IMR-90 (cell line): ENCODE measurements at regions not wholly inside any gene's neighbourhood (a gene's known extent, or its start where the extent isn't known, plus 50 kb on each side); places are given as distances from the start of the nearest gene placed in this dataset.
"Not testable (repeated sequence)": the region's sequence is repeated elsewhere in the genome, so short reads cannot be mapped to it uniquely, and the experiment has no call there.

Source experiments
- ATAC-seq: fragments of 200-7000 bp; cut with Tn5 transposase; 2 replicates; pipeline ENCODE4 v1.9.1; 2020; ENCODE audit warnings: low read depth, mild to moderate bottlenecking, moderate library complexity
- BruUV-seq: library from RNA; stranded (reverse); fragments of 400-500 nt; replicated peaks from 2 replicates; lab custom pipeline; 2021; lab: Mats Ljungman, UMichigan
- CTCF ChIA-PET: fragments of 300-600 bp; formaldehyde crosslinking; extraction: SDS; loops from one replicate; lab custom pipeline; 2021; ENCODE audit warnings: antibody characterized with exemption; lab: Yijun Ruan, JAX
- POLR2A ChIA-PET: fragments of 300-600 bp; sonication (Branson Sonifier 250); formaldehyde crosslinking; loops from one replicate; lab custom pipeline; 2022; ENCODE audit warnings: antibody characterized with exemption; ENCODE audit not compliant: unreplicated experiment; lab: Charles Lee
- DNase-seq: peaks from one replicate; pipeline ENCODE4 v3.0.0; 2013
- H2AFZ ChIP-seq: replicated peaks from 2 replicates; pipeline ENCODE3; 2013; ENCODE audit warnings: low read length, mild to moderate bottlenecking; ENCODE audit not compliant: poor library complexity
- H2AK5ac ChIP-seq: 2 replicates; pipeline ENCODE4 v1.6.1; 2013; ENCODE audit warnings: low read depth, low read length, inconsistent platforms
- H2AK9ac ChIP-seq: replicated peaks from 2 replicates; pipeline ENCODE3; 2013; ENCODE audit warnings: mild to moderate bottlenecking, low read depth, low read length, moderate library complexity; ENCODE audit not compliant: poor library complexity
- H2BK120ac ChIP-seq: 2 replicates; pipeline ENCODE4 v1.6.1; 2013; ENCODE audit warnings: low read depth, low read length, inconsistent platforms
- H2BK15ac ChIP-seq: 3 replicates; pipeline ENCODE4 v1.6.1; 2013; ENCODE audit warnings: low read depth, low read length, inconsistent platforms
- H2BK20ac ChIP-seq: 2 replicates; pipeline ENCODE4 v1.6.1; 2013; ENCODE audit warnings: low read depth, mild to moderate bottlenecking, inconsistent platforms, low read length, moderate library complexity
- H2BK5ac ChIP-seq: 2 replicates; pipeline ENCODE4 v1.6.1; 2013; ENCODE audit warnings: mild to moderate bottlenecking, low read depth, low read length, inconsistent platforms; ENCODE audit not compliant: poor library complexity, severe bottlenecking
- H3K14ac ChIP-seq: replicated peaks from 2 replicates; pipeline ENCODE4 v1.6.1; 2013; ENCODE audit warnings: low read depth, low read length, inconsistent platforms
- H3K18ac ChIP-seq: 2 replicates; pipeline ENCODE4 v1.6.1; 2013; ENCODE audit warnings: low read depth, low read length, control low read depth
- H3K23ac ChIP-seq: 2 replicates; pipeline ENCODE4 v1.6.1; 2013; ENCODE audit warnings: low read depth, low read length, inconsistent platforms
- H3K27ac ChIP-seq: 2 replicates; pipeline ENCODE4 v1.5.1; 2013; ENCODE audit warnings: mild to moderate bottlenecking, control low read depth, low read length; ENCODE audit not compliant: insufficient read depth
- H3K27me3 ChIP-seq: 2 replicates; pipeline ENCODE4 v1.6.1; 2013; ENCODE audit warnings: low read length; ENCODE audit not compliant: control insufficient read depth, insufficient read depth
- H3K36me3 ChIP-seq: 2 replicates; pipeline ENCODE4 v1.6.1; 2013; ENCODE audit warnings: low read length, mixed read lengths; ENCODE audit not compliant: control insufficient read depth, insufficient read depth
- H3K4ac ChIP-seq: 2 replicates; pipeline ENCODE4 v1.6.1; 2013; ENCODE audit warnings: low read depth, low read length, inconsistent platforms
- H3K4me1 ChIP-seq: 2 replicates; pipeline ENCODE4 v1.6.1; 2013; ENCODE audit warnings: low read length, mixed read lengths; ENCODE audit not compliant: control insufficient read depth, insufficient read depth
- H3K4me2 ChIP-seq: 2 replicates; pipeline ENCODE4 v1.6.1; 2013; ENCODE audit warnings: low read depth, mild to moderate bottlenecking, control low read depth, low read length, moderate library complexity
- H3K4me3 ChIP-seq: 2 replicates; pipeline ENCODE4 v1.5.1; 2013; ENCODE audit warnings: low read depth, mild to moderate bottlenecking, control low read depth, low read length, moderate library complexity; ENCODE audit not compliant: insufficient read depth
- H3K56ac ChIP-seq: 2 replicates; pipeline ENCODE4 v1.6.1; 2013; ENCODE audit warnings: low read length, inconsistent platforms; ENCODE audit not compliant: insufficient read depth; ENCODE audit errors: extremely low read depth
- H3K79me1 ChIP-seq, 2 experiments: 2 replicates each; pipeline ENCODE4 v1.6.1; 2013; ENCODE audit warnings: low read length in 2 of 2, inconsistent platforms in 1 of 2, low read depth in 1 of 2
- H3K9ac ChIP-seq: 2 replicates; pipeline ENCODE4 v1.6.1; 2013; ENCODE audit warnings: low read depth, low read length, control low read depth
- H3K9me1 ChIP-seq: 2 replicates; pipeline ENCODE4 v1.6.1; 2013; ENCODE audit warnings: low read length, inconsistent platforms; ENCODE audit not compliant: insufficient read depth
- H3K9me3 ChIP-seq: 2 replicates; pipeline ENCODE4 v1.6.1; 2013; ENCODE audit warnings: low read length; ENCODE audit not compliant: control insufficient read depth, insufficient read depth
- H4K20me1 ChIP-seq: 2 replicates; pipeline ENCODE4 v1.6.1; 2013; ENCODE audit warnings: low read length, inconsistent platforms; ENCODE audit not compliant: insufficient read depth
- H4K5ac ChIP-seq: 2 replicates; pipeline ENCODE4 v1.6.1; 2013; ENCODE audit warnings: mild to moderate bottlenecking, low read depth, low read length, control low read depth
- H4K8ac ChIP-seq, 2 experiments: 2 replicates each; pipeline ENCODE4 v1.6.1; 2013; ENCODE audit warnings: low read depth in 2 of 2, low read length in 2 of 2, control low read depth in 1 of 2, inconsistent platforms in 1 of 2
- H4K91ac ChIP-seq: 2 replicates; pipeline ENCODE4 v1.6.1; 2013; ENCODE audit warnings: low read depth, low read length, inconsistent platforms; ENCODE audit not compliant: insufficient read depth
- MXI1 ChIP-seq: IDR thresholded peaks from 2 replicates; pipeline ENCODE4 v1.6.1; 2012; ENCODE audit warnings: low read depth, mild to moderate bottlenecking, low read length, moderate library complexity, borderline replicate concordance
- WGBS, 2 experiments: methylation state at CpG; one replicate each; pipeline versions ENCODE4 v1.1.5 to v1.1.7; 2013; ENCODE audit warnings: missing lambda C conversion rate in 2 of 2; ENCODE audit not compliant: insufficient read length in 1 of 2; ENCODE audit errors: extremely low coverage in 2 of 2; 5-methylcytosine and 5-hydroxymethylcytosine counted together
- dilution Hi-C: fragments of 300-500 bp; cut with HindIII; formaldehyde crosslinking; loops from one replicate; pipeline ENCODE4 v1.14.3; 2018; ENCODE audit warnings: low sequenced_read_pairs; ENCODE audit not compliant: unreplicated experiment
- in situ Hi-C: fragments of 300-500 bp; cut with MboI; formaldehyde crosslinking; loops from 3 replicates; pipeline ENCODE4 v1.14.3; 2019; ENCODE audit warnings: low sequenced_read_pairs, inconsistent platforms, mixed read lengths
- intact Hi-C: fragments of 100-400 bp; cut with micrococcal nuclease; formaldehyde crosslinking; loops from 2 replicates; pipeline ENCODE4 v1.10.0; 2022

- no peak for TF ChIP-seq MXI1
These were observed 79.2 kb upstream of the ABCA1 start (continued) for GRCh38 chr9:105007143-105007542.

DNA sequence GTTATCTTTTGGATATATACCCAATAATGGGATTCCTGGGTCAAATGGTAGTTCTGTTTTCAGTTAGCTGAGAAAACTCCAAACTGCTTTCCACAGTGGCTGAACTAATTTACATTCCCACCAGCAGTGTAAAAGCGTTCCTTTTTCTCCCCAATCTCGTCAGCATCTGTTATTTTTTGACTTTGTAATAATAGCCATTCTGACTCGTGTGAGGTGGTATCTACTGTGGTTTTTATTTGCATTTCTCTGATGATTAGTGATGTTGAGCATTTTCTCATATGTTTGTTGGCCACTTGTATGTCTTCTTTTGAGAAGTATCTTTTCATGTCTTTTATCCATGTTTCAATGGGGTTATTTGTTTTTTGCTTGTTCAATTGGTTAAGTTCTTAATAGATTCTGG is 82.1 kb upstream of the ABCA1 start:
- WGBS, 2 experiments = no CpG with 5 or more reads among the region's 3 CpGs
- H3K9me1 ChIP-seq, ATAC-seq, H2AK9ac ChIP-seq, CTCF ChIA-PET, dilution Hi-C loops, H3K27me3 ChIP-seq, H3K36me3 ChIP-seq, H2AK5ac ChIP-seq, H3K4me3 ChIP-seq, POLR2A ChIA-PET, DNase-seq, H3K27ac ChIP-seq, H2BK120ac ChIP-seq, H3K4me1 ChIP-seq, H2BK15ac ChIP-seq, H4K91ac ChIP-seq, H2BK20ac ChIP-seq, H3K56ac ChIP-seq, BruUV-seq, H3K23ac ChIP-seq, H4K8ac ChIP-seq, H4K5ac ChIP-seq, H2AFZ ChIP-seq, H3K9me3 ChIP-seq, H3K14ac ChIP-seq, H3K18ac ChIP-seq, H3K4ac ChIP-seq, H3K4me2 ChIP-seq, H3K79me1 ChIP-seq, H3K9ac ChIP-seq, in situ Hi-C loops, intact Hi-C loops, H4K20me1 ChIP-seq, H2BK5ac ChIP-seq: not testable (repeated sequence)
